NCI-H82 treated with DMSO at 0.1 percent for 48 hours (cell line): ENCODE measurements at regions not wholly inside any gene's neighbourhood (a gene's known extent, or its start where the extent isn't known, plus 50 kb on each side); places are given as distances from the start of the nearest gene placed in this dataset.

Source experiments
- DNase-seq: peaks from one replicate; lab custom pipeline; 2025; ENCODE audit not compliant: unreplicated experiment; lab: John Stamatoyannopoulos, UW

- DNase-seq = no peak
Measured at GRCh38 chr1:22284906-22285548, 142.1 kb upstream of the WNT4 start.

DNA sequence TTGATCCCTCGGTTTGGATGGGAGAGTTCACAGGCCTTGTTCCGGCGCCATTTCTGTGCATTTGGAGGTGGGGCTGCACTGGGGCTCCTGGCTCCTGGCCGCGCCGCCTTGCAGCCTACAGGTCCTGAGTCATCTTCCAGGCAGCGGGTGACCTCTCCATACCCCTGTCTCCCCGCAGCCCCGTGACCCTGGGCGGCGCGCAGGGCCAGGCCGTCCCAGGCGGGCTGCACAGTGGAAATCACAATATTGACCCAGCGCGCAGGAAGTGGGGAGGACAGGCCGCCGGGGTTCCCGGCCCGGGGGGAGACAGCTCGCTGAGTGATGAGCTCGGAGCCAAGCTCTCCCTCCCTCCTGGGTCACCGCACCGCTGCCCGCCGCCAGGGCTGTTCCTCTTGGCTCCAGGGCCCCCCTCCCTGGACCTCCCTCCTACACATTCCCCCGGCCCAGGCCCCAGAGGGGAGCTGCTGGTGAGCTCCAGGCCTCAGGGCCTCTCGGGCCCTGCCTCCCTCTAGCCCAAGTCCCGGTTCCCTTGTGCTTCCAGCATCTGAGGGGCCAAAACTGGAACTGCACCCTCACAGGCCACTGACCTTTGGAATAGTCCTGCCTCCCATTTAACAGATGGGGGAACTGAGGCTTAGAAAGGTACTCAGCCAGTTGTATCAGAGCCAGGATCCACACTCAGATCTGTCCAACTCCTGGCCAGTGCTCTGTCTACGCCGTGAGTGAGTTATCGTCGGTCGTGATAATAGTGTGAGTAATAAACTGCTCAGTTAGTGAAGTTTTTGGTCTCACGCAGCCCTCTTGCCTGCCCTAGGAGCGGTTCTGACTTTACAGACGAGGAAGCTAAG is 142.9 kb upstream of the WNT4 start:
- no peak for DNase-seq

- DNase-seq = no peak
Measured at GRCh38 chr1:22286491-22286890, 143.6 kb upstream of the WNT4 start.

DNA sequence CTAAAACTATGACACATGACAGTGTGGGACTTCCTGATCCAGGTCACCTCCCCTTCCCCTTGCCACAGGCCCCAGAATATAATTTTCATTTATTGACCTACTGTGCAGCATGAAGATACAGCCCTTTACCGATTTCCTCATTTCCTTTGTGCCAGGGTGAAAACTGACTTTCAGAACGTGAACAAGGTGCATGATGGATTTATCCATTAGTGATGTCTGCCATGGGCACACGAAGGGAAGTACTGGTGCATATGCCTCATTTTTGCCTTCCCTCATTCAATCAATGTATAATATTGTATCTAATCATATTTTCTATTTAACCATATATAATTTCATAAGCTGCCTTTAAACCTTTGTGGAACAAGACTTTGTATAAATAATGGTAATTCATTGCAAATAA is 144.4 kb upstream of the WNT4 start:
- no peak for DNase-seq

DNA sequence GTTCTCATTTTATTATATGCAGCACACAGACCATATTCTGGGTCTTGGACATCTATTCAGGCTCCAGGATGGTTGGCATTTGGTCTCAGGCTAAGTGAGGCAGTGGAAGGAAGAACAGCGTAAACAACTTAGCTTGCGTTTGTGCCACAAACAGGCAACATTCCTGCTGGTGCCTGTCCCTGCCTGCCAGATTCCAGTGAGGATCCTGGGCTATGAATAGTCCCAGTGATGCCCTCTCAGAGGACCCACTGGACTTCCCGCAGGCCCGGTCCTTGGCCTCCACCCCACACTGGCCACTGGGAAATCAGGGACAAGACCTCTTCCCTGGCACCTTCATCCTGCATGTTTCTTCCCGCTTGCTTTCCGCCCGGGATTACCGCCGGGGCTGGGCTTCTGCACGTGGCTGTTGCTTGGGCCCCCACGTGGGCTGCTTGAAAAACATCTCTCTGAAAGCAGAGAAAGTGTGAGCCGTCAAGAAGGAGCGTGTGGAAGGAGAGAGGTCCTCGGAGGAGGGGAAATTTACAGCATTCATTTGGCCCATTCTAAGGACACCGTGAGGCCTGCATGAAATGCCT is 145.1 kb upstream of the WNT4 start:
- DNase-seq = no peak

GRCh38 chr1:22288593-22289241 is 145.8 kb upstream of the WNT4 start:
- DNase-seq = no peak

DNA sequence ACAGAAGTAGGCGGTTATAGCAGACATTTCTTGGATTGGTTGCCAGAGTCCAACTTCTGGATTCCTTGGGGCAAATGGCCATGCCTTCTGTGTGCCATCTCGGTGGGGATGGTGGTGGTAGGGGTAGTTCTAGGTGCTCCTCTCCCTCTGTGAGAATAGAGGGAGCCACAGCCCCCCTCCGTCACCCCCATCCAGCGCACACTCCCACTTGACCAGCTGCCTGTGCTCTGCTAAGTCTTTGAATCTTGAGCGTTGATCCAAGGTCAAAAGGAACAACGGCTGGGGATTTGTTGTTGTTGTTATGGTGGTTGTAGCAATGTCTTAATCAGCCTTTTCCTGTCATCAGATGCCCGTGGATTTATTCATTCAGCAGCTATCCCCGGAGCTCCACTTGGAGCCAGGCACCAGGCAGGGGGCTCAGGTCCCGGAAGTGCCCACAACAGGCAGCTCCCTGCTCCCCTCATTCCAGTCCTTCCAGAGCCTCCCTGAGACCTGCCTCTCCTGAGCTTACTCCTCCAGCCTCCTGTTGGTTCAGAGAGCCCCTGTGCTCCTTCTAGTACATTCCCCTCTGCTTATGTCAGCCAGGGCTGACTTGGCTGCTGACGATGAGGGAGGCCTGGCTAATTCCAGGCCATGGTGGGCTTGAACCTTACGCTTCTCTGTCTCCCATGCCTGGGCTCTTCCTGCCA is 146.6 kb upstream of the WNT4 start:
- no peak for DNase-seq

- DNase-seq = no peak
Measured at GRCh38 chr1:22290157-22290556, 147.3 kb upstream of the WNT4 start.

DNA sequence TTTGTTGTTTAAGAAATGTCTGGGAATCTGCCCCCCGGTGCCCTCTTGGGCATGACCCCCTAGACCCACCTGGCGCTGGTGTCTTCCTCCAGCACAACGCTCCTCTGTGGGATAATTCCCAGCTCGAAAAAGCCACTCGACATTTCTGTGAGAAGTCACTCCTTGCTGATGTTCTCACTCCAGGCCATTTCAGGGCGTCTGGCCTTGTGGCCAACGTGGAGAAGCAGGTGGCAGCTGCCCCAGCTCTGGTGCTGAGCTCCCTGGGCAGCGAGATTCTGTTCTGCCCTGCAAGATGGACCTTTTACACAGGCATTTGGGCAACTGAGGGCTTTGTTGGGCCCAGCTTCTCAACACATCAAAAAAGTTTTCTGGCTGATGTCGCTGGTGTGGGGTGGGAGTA is 147.7 kb upstream of the WNT4 start:
- no peak for DNase-seq

GRCh38 chr1:22291057-22291456 is 148.2 kb upstream of the WNT4 start:
- no peak for DNase-seq

DNA sequence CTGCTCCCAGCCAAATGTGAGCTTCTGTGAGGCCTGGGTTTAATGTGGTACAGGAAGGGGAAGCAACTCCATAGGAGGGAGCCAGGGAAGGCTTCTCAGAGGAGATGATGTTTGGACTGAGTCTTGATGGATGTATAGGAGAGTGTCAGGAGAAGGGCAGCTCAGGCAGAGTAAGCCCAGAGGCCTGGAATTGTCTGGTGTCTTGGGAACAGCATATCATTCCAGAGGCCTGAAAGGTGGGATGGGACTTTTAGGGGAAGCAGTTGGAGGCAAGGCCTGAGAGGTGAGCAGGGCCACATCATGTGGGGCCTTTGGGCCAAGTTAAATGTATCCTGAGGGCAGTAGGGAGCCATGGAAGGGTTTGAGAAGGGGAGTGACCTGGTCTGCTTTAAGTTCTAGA is 148.6 kb upstream of the WNT4 start:
- no peak for DNase-seq

- DNase-seq = no peak
Measured at GRCh38 chr1:22292011-22292788, 149.3 kb upstream of the WNT4 start.

GRCh38 chr1:22295396-22295795 is 152.5 kb upstream of the WNT4 start:
- DNase-seq = no peak

DNA sequence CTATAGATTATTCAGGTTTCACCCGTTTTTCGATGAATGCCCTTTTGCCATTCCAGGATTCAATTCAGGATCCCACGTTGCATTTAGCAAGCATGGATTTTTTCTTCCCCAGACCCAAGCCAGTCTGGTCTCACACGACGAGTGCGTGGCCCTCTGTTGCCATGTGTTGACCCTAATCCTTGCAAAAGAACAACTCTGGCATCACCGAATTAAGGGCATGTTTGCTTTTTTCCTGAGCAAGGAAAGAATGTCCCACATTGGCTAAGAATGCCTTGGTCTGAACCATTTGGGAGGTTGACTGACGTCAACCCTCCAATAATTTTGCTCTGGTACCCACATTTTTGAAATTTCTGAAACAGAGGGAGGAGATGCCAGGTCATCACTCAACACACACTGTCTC is 153.0 kb upstream of the WNT4 start:
- DNase-seq = no peak

DNA sequence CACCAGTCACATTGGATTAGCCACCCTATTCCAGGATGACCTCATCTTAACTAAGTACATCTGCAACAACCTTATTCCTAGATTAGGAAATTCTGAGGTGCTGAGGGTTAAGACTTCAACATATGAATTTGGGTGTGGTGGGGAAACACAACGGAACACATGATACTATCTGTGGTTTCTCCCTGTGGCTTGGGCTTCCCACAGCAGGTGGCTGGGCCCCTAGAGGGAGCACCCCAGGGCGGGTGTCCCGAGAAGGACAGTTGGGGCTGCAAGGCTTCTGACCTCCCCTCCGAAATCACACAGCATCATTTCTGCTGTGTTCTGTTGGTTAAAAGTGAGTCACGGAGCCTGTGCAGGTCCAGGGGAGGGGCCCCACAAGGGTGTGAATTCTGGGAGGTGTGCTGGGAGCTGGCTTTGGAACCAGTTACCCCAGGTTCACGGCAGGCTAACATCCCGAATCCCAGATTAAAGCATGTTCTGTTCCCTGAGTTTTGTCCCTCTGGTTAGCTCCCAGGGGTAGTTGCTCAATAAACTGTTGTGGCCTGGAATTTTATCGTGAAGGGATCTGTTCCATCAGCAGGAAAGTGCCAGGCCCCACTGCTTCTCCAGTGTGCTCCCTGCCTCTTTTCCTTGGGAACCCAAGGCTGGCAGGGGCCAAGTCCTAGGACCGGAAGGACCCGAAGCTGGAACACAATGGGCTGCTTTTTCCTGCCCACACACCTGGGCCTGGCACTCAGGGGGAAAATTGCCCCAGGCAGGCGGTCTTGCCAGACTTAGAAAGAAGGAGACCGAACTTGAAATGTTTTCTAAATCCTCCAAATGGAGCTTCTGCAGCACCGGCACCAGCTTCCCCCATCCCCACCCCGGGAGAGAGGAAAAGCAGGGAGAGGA is 154.0 kb upstream of the WNT4 start:
- no peak for DNase-seq

DNA sequence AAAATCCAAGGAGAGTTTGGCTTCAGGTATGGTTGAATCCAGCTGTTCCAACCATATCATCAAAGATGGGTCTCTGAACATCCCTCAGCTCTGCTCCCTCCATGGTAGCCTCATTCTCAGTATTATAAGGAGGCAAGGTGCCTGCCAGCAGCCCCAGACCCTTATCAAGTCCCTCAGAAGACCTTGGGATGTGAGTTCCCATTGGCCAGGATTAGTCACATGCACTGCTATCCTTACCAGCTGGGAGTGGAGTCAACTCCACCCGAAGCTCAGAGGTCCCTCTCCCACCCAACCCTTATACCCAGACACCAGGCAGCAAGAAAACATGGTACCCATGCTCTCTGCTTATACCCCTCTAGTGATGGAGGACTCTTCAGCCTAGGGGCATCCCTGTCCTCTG is 153.7 kb upstream of the ZBTB40 start:
- no peak for DNase-seq

- DNase-seq = no peak
Measured at GRCh38 chr1:22303816-22304215, 147.8 kb upstream of the ZBTB40 start.

DNA sequence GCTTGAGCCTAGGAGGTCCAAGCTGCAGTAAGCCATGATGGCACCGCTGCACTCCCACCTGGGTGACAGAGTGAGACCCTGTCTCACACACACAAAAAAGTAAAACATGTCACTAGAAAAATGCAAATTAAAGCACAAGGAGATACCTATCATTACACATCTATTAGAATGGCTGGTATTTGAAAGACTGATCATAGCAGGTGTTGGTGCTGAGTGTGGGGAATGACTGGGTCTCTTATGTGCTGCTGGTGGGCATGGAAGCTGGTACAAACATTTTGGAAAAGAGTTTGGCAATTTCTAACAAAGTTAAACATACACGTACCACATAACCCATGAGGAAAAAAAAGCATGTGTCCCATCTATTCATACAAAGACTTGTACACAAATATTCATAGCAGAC is 142.1 kb upstream of the ZBTB40 start:
- no peak for DNase-seq

- no peak for DNase-seq
Measured at GRCh38 chr1:22311461-22311860, 140.2 kb upstream of the ZBTB40 start.

GRCh38 chr1:22313321-22313720 is 138.3 kb upstream of the ZBTB40 start:
- no peak for DNase-seq
